ENCODE measurements at regions not wholly inside any gene's neighbourhood (a gene's known extent, or its start where the extent isn't known, plus 50 kb on each side); places are given as distances from the start of the nearest gene placed in this dataset.

GRCh38 chr11:70487756-70488155 lies 89.4 kb downstream of the CTTN start:
- Histone ChIP-seq H3K9ac (ENCODE audit: insufficient read depth in 1 of 2, low read depth in 2 of 2, low read length in 2 of 2) (no peak overlapping the region), H3K36me3 (ENCODE audit: control insufficient read depth, insufficient read depth, low read length) (no peaks in the 10 kb centered on the region), H3K9me1 (ENCODE audit: control insufficient read depth, insufficient read depth, low read length) (no peaks in the 10 kb centered on the region), H2AFZ (ENCODE audit: low read depth, low read length) (no peak overlapping the region), H4K20me1 (replicated peaks; ENCODE audit: control insufficient read depth, insufficient read depth, low read length) (0 out of 2 replicates have a peak, but pooled peaks cover 8% of the 10 kb centered on the region), H3K27ac (ENCODE audit: extremely low read depth, low read depth, low read length) (no peak overlapping the region), H3K79me2 (ENCODE audit: control insufficient read depth, insufficient read depth, low read length) (no peaks in the 10 kb centered on the region), H3K4me3 (no peak overlapping the region), H3K27me3 (ENCODE audit: control insufficient read depth in 2 of 2, insufficient read depth in 2 of 2, low read length in 2 of 2) (peaks cover 36 to 70% of the 10 kb centered on the region in 2 experiments), H3K9me3 (replicated peaks; ENCODE audit: control insufficient read depth, insufficient read depth, low read depth, low read length) (no peaks in the 10 kb centered on the region), H3K4me1 (replicated peaks in 1 of 2; ENCODE audit: control insufficient read depth in 2 of 2, insufficient read depth in 2 of 2, low read length in 2 of 2) (peaks cover 0 to 10% of the 10 kb centered on the region in 2 experiments; a peak in 3 of 5 replicates), H3K4me2 (ENCODE audit: insufficient read depth, low read length) (no peak overlapping the region)
- FAIRE-seq, result no peak
- 1% methylated on average over 16 of the region's 16 CpGs for WGBS (ENCODE audit: insufficient coverage, low coverage, missing lambda C conversion rate)
- no peak for ATAC-seq
- DNase-seq (ENCODE audit: extremely low read depth in 1 of 4, low spot score in 3 of 4), result no peak
- intact Hi-C loops (cut with micrococcal nuclease) (no loop called here), in situ Hi-C loops (cut with MboI) (no loop called here)
- no TSS peak for BruUV-seq (replicated peaks)
- POLR2A ChIA-PET, result interaction anchor here (0.7 kb wide), 1 partner anchor 31 kb away, joined by 3 read pairs; no protein-coding TSS in a partner anchor
- CTCF ChIA-PET (ENCODE audit: low intra/inter-chr PET ratio), result no interaction called here
- no peak for TF ChIP-seq MEF2D (tag; conservative IDR thresholded peaks at IDR 0.05; ENCODE audit: low read depth)
- TF ChIP-seq GTF2E2 (tag; IDR thresholded peaks at IDR 0.05), result no peak
- TF ChIP-seq ZNF512 (tag; IDR thresholded peaks at IDR 0.05), result no peak
- no peak for TF ChIP-seq KDM5B (IDR thresholded peaks at IDR 0.05; ENCODE audit: insufficient replicate concordance, low read depth, low read length)
- no peak for TF ChIP-seq CHCHD3 (CRISPR knock-in tag; IDR thresholded peaks at IDR 0.05)
- no peak for TF ChIP-seq REST (IDR thresholded peaks at IDR 0.05; ENCODE audit: borderline replicate concordance)
- no peak for TF ChIP-seq REST (CRISPR knock-in tag; IDR thresholded peaks at IDR 0.05; ENCODE audit: low read depth)
- no peak for TF ChIP-seq ATF2 (CRISPR knock-in tag; IDR thresholded peaks at IDR 0.05)

Measured in K562 (cell line).